Neural cell (in vitro differentiated cells): ENCODE measurements at regions not wholly inside any gene's neighbourhood (a gene's known extent, or its start where the extent isn't known, plus 50 kb on each side); places are given as distances from the start of the nearest gene placed in this dataset.

Experiments used
- EZH2 ChIP-seq: fragments of 200-600, 300-800 bp; shearing (Covaris generic), sonication (generic); IDR thresholded peaks from 2 replicates; pipeline ENCODE4 v1.6.1; 2014; ENCODE audit warnings: antibody characterized with exemption, low read length, borderline replicate concordance, mild to moderate bottlenecking; ENCODE audit not compliant: insufficient read depth, poor library complexity, severe bottlenecking
- POLR2AphosphoS5 ChIP-seq: IDR thresholded peaks from 2 replicates; pipeline ENCODE4 v1.6.1; 2012
- RAD21 ChIP-seq: fragments of 450-650 bp; conservative IDR thresholded peaks from 2 replicates; pipeline ENCODE4 v1.6.1; 2014; ENCODE audit warnings: antibody characterized with exemption, mild to moderate bottlenecking, moderate library complexity
- SMC3 ChIP-seq: fragments of 450-650 bp; conservative IDR thresholded peaks from 2 replicates; pipeline ENCODE4 v1.6.1; 2014; ENCODE audit warnings: antibody characterized with exemption, mild to moderate bottlenecking, moderate library complexity; ENCODE audit not compliant: poor library complexity
- TAF1 ChIP-seq: IDR thresholded peaks from 2 replicates; pipeline ENCODE4 v1.6.1; 2012; ENCODE audit warnings: low read depth
- TF ChIP-seq, protein P1 (sequence below): fragments of 450-650 bp; IDR thresholded peaks from 2 replicates; pipeline ENCODE4 v1.5.1; 2014; ENCODE audit warnings: antibody characterized with exemption, mild to moderate bottlenecking, moderate library complexity; ENCODE audit not compliant: poor library complexity, severe bottlenecking
- TF ChIP-seq, protein P2 (sequence below): IDR thresholded peaks from 2 replicates; pipeline ENCODE4 v1.6.1; 2012; ENCODE audit warnings: borderline replicate concordance

- TF ChIP-seq, protein P1, sequence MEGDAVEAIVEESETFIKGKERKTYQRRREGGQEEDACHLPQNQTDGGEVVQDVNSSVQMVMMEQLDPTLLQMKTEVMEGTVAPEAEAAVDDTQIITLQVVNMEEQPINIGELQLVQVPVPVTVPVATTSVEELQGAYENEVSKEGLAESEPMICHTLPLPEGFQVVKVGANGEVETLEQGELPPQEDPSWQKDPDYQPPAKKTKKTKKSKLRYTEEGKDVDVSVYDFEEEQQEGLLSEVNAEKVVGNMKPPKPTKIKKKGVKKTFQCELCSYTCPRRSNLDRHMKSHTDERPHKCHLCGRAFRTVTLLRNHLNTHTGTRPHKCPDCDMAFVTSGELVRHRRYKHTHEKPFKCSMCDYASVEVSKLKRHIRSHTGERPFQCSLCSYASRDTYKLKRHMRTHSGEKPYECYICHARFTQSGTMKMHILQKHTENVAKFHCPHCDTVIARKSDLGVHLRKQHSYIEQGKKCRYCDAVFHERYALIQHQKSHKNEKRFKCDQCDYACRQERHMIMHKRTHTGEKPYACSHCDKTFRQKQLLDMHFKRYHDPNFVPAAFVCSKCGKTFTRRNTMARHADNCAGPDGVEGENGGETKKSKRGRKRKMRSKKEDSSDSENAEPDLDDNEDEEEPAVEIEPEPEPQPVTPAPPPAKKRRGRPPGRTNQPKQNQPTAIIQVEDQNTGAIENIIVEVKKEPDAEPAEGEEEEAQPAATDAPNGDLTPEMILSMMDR, result no peak
- TF ChIP-seq SMC3 (no peak), TAF1 (no peak), POLR2AphosphoS5 (no peak), EZH2 (no peak), RAD21 (no peak)
- TF ChIP-seq, protein P2, sequence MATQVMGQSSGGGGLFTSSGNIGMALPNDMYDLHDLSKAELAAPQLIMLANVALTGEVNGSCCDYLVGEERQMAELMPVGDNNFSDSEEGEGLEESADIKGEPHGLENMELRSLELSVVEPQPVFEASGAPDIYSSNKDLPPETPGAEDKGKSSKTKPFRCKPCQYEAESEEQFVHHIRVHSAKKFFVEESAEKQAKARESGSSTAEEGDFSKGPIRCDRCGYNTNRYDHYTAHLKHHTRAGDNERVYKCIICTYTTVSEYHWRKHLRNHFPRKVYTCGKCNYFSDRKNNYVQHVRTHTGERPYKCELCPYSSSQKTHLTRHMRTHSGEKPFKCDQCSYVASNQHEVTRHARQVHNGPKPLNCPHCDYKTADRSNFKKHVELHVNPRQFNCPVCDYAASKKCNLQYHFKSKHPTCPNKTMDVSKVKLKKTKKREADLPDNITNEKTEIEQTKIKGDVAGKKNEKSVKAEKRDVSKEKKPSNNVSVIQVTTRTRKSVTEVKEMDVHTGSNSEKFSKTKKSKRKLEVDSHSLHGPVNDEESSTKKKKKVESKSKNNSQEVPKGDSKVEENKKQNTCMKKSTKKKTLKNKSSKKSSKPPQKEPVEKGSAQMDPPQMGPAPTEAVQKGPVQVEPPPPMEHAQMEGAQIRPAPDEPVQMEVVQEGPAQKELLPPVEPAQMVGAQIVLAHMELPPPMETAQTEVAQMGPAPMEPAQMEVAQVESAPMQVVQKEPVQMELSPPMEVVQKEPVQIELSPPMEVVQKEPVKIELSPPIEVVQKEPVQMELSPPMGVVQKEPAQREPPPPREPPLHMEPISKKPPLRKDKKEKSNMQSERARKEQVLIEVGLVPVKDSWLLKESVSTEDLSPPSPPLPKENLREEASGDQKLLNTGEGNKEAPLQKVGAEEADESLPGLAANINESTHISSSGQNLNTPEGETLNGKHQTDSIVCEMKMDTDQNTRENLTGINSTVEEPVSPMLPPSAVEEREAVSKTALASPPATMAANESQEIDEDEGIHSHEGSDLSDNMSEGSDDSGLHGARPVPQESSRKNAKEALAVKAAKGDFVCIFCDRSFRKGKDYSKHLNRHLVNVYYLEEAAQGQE, result no peak
Measured at GRCh38 chr5:106080535-106080934, 1590.2 kb downstream of the EFNA5 start.
